CD4-positive, CD25-positive, alpha-beta regulatory T cell (primary cell): ENCODE measurements at regions not wholly inside any gene's neighbourhood (a gene's known extent, or its start where the extent isn't known, plus 50 kb on each side); places are given as distances from the start of the nearest gene placed in this dataset.

ENCODE experiments used
- ATAC-seq, 2 donors: fragments of 150-1000 bp; cut with Tn5 transposase; one replicate each; pipeline ENCODE4 v1.10.0; 2021; ENCODE audit warnings: low read depth in 2 of 2, moderate number of reproducible peaks in 2 of 2, moderate library complexity in 1 of 2
- DNase-seq, 3 donors: peaks; one replicate each; pipeline versions ENCODE4 v3.0.0 to v3.0.0-alpha.2; 2012 to 2022; ENCODE audit warnings: mixed read lengths in 1 of 3
- H3K27ac ChIP-seq: one replicate; pipeline ENCODE4 v1.7.0; 2013; ENCODE audit warnings: mild to moderate bottlenecking, low read length; ENCODE audit not compliant: insufficient read depth, poor library complexity, severe bottlenecking
- H3K27me3 ChIP-seq: one replicate; pipeline ENCODE4 v1.7.0; 2013; ENCODE audit warnings: low read length; ENCODE audit not compliant: control insufficient read depth, insufficient read depth
- H3K36me3 ChIP-seq: one replicate; pipeline ENCODE4 v1.7.0; 2013; ENCODE audit warnings: mild to moderate bottlenecking, low read length, moderate library complexity; ENCODE audit not compliant: control insufficient read depth, insufficient read depth
- H3K4me1 ChIP-seq: 2 replicates; pipeline ENCODE4 v1.7.0; 2013; ENCODE audit warnings: mild to moderate bottlenecking, low read length; ENCODE audit not compliant: insufficient read depth, control insufficient read depth, poor library complexity, severe bottlenecking
- H3K4me3 ChIP-seq: one replicate; pipeline ENCODE4 v1.7.0; 2013; ENCODE audit warnings: low read depth, mild to moderate bottlenecking, low read length, moderate library complexity
- H3K9me3 ChIP-seq, 2 experiments: 1 replicate in 1 of 2; 2 replicates in 1 of 2; pipeline ENCODE4 v1.7.0; 2013; ENCODE audit warnings: low read length in 2 of 2, mild to moderate bottlenecking in 1 of 2, moderate library complexity in 1 of 2; ENCODE audit not compliant: control insufficient read depth in 2 of 2
- H3K27ac Mint-ChIP-seq, 3 donors: one replicate each; pipeline ENCODE4 v1.8.0; 2020 to 2022; ENCODE audit warnings: mild to moderate bottlenecking in 3 of 3, mixed read lengths in 3 of 3, moderate library complexity in 2 of 3
- H3K27me3 Mint-ChIP-seq: one replicate; pipeline ENCODE4 v1.8.0; 2022; ENCODE audit warnings: mild to moderate bottlenecking, mixed read lengths
- H3K36me3 Mint-ChIP-seq: one replicate; pipeline ENCODE4 v1.8.0; 2020; ENCODE audit warnings: mixed read lengths
- H3K4me1 Mint-ChIP-seq, 4 donors: one replicate each; pipeline ENCODE4 v1.8.0; 2020 to 2022; ENCODE audit warnings: mixed read lengths in 4 of 4, mild to moderate bottlenecking in 1 of 4
- H3K4me3 Mint-ChIP-seq, 4 donors: one replicate each; pipeline ENCODE4 v1.8.0; 2020 to 2022; ENCODE audit warnings: mild to moderate bottlenecking in 4 of 4, mixed read lengths in 4 of 4, moderate library complexity in 3 of 4
- H3K9me3 Mint-ChIP-seq, 7 donors: one replicate each; pipeline ENCODE4 v1.8.0; 2020 to 2022; ENCODE audit warnings: mixed read lengths in 7 of 7, mild to moderate bottlenecking in 3 of 7, moderate library complexity in 2 of 7

DNA sequence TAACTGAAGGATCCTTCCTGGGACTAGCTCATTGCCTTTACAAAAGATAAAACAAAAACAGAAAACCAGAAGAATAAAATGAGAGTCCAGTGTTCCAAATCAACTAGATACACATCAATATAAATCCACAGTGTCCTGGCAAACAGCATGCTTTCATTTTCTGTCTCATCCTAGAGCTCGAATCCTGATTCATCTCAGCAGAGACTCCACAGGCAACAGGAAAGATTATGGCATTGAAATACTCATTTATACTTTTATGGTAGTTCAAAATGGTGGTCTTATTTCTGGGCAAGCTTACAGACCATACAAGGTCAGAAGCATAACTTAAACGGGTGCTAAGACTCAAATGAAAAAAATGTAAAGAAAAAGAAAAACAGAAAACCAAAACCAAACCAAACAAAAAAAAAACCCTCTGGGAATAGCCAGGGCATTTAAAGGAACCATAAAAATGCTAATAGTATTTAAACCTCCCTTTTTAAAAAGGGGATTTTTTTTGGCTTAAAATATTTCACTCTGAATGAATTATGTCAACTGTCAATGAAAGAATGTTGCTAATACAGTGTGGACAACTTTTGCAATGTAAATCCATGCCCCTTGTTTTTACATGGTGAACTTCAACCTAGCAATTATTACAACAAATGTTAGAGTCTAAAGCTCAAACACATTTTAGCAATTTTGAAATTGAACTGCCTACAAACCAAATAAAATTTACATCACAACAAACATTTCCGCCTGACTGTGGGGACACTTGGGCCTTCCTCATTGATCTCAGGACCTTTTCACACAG, 57.9 kb downstream of the GPR101 start:
- H3K4me1 ChIP-seq, result no peaks in the 10 kb centered on the region
- Mint-ChIP-seq H3K27ac (no peak overlapping the region), H3K9me3 (peaks cover 0 to 13% (median 0%) of the 10 kb centered on the region in 7 donors), H3K4me1 (peaks cover 0 to 4% (median 0%) of the 10 kb centered on the region in 4 donors), H3K4me3 (no peak overlapping the region), H3K36me3 (peaks cover 4% of the 10 kb centered on the region), H3K27me3 (no peaks in the 10 kb centered on the region)
- no peak overlapping the region for H3K4me3 ChIP-seq
- H3K9me3 ChIP-seq, result no peaks in the 10 kb centered on the region
- no peaks in the 10 kb centered on the region for H3K36me3 ChIP-seq
- ATAC-seq (no peak), DNase-seq (no peak)
- H3K27ac ChIP-seq, result no peak overlapping the region
- no peaks in the 10 kb centered on the region for H3K27me3 ChIP-seq

DNA sequence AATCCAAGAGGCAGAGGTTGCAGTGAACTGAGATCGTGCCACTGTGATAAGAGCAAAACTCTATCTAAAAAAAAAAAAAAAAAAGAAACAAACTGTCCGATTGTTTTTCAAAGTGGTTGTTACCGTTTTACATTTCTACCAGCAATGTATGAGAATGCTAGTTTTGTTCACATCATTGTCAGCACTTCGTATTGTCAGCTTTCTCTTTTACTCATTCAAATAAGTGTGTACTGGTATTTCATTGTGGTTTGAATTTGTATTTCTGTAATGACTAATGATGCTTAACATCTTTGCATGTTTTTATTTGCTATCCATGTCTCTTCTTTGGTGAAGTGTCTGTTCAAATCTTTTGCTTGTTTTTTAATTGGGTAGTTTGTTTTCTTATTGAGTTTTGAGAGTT, 65.8 kb downstream of the GPR101 start:
- H3K9me3 Mint-ChIP-seq, result peaks cover 0 to 1% (median 0%) of the 10 kb centered on the region in 7 donors
- H3K27ac ChIP-seq, result no peak overlapping the region
- no peaks in the 10 kb centered on the region for H3K36me3 ChIP-seq
- H3K27me3 Mint-ChIP-seq, result no peaks in the 10 kb centered on the region
- DNase-seq (no peak), ATAC-seq (no peak)
- H3K4me3 ChIP-seq, result no peak overlapping the region
- no peak overlapping the region for H3K4me3 Mint-ChIP-seq
- no peaks in the 10 kb centered on the region for H3K4me1 ChIP-seq
- no peaks in the 10 kb centered on the region for H3K27me3 ChIP-seq
- no peaks in the 10 kb centered on the region for H3K36me3 Mint-ChIP-seq
- peaks cover 2 to 14% (median 9%) of the 10 kb centered on the region in 4 donors for H3K4me1 Mint-ChIP-seq
- H3K27ac Mint-ChIP-seq, result no peak overlapping the region
- no peaks in the 10 kb centered on the region for H3K9me3 ChIP-seq

DNA sequence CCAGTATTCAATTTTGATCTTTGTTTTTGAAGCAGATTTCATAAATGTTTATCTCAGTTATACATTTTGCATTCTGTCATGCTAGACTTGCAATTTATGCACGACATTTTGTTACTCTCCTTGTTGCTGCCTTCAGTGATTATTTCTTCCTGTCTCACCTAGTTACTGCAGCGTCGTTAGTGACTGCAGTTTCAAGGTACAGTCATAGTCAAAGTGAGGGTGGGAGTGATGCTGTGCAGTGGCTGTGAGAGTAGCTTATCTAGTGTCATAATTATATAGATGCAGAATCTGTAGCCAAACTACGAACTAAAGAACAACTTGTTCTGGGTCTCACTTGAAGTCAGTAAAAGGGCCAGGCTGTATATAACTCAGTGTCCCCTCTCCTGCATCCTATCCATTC, 69.8 kb downstream of the GPR101 start:
- peak overlapping the region; percentile 31 for H3K4me3 ChIP-seq
- DNase-seq (peak in 1 of 3 donors; percentile 29), ATAC-seq (no peak)
- peak overlapping the region in 1 of 3 donors; percentile 67 for H3K27ac Mint-ChIP-seq
- H3K27me3 ChIP-seq, result no peaks in the 10 kb centered on the region
- peak overlapping the region in 1 of 4 donors; percentile 21 for H3K4me3 Mint-ChIP-seq
- no peaks in the 10 kb centered on the region for H3K27me3 Mint-ChIP-seq
- peaks cover 2 to 14% (median 9%) of the 10 kb centered on the region in 4 donors for H3K4me1 Mint-ChIP-seq
- H3K9me3 Mint-ChIP-seq, result no peaks in the 10 kb centered on the region
- no peak overlapping the region for H3K27ac ChIP-seq
- H3K36me3 ChIP-seq, result no peaks in the 10 kb centered on the region
- H3K9me3 ChIP-seq, result no peaks in the 10 kb centered on the region
- no peaks in the 10 kb centered on the region for H3K4me1 ChIP-seq
- no peaks in the 10 kb centered on the region for H3K36me3 Mint-ChIP-seq

DNA sequence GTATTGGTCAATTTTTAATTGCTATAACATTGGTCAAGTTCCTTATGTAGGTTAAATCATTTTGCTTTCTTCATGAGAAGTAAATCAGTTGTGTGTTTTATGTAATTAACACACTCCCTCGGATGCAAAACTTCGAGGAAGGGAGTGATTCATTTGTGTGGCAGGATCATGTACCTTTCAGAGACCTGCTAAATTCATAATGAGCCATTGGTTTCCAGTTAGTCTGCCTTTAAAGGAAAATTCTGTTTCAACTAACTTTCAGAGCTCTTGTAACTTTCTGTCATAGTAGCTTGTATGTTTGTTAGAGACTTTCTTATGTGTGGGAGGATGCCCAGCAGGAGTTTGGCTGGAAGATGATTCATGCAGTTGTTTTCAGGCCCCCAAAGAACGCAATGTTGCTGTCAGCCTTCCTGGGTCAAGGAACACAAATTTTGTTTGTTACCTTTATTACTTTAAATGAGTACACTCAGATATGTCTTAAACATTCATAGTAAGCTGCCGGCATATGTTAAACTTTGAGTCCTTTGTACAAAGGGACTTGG, 72.1 kb downstream of the GPR101 start:
- Mint-ChIP-seq H3K9me3 (no peaks in the 10 kb centered on the region), H3K4me3 (no peak overlapping the region), H3K27ac (no peak overlapping the region), H3K27me3 (no peaks in the 10 kb centered on the region), H3K36me3 (no peaks in the 10 kb centered on the region), H3K4me1 (peaks cover 2 to 14% (median 6%) of the 10 kb centered on the region in 4 donors)
- Histone ChIP-seq H3K4me1 (no peaks in the 10 kb centered on the region), H3K27me3 (no peaks in the 10 kb centered on the region), H3K9me3 (no peaks in the 10 kb centered on the region), H3K4me3 (no peak overlapping the region), H3K27ac (no peak overlapping the region), H3K36me3 (no peaks in the 10 kb centered on the region)
- DNase-seq (no peak), ATAC-seq (no peak)

DNA sequence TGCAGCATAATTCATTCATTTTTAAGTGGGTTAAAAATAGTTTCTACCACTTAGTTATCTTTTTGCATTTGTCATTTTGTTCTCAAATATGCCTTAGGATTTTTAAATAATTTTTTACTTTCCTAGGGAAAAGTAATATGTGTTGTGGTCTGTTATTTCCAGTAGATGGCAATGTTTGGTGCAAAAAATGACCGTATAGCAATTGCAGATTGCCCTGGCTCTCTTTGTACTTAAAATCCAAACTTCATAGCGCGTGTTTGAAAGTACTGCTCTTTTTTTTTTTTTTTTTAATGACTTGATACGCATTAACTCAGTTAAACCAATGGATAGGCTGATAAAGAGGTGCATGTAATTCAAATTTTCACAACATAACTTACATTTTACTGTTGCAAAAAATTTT, 74.4 kb upstream of the RBMX start:
- Histone ChIP-seq H3K9me3 (no peaks in the 10 kb centered on the region), H3K4me3 (no peak overlapping the region), H3K27ac (no peak overlapping the region), H3K36me3 (no peaks in the 10 kb centered on the region), H3K27me3 (no peaks in the 10 kb centered on the region), H3K4me1 (peaks cover 4% of the 10 kb centered on the region)
- H3K36me3 Mint-ChIP-seq, result no peaks in the 10 kb centered on the region
- peak in 1 of 3 donors; percentile 50 for DNase-seq
- H3K27ac Mint-ChIP-seq, result no peak overlapping the region
- no peak overlapping the region for H3K4me3 Mint-ChIP-seq
- H3K27me3 Mint-ChIP-seq, result no peaks in the 10 kb centered on the region
- H3K4me1 Mint-ChIP-seq, result no peaks in the 10 kb centered on the region
- no peak for ATAC-seq
- H3K9me3 Mint-ChIP-seq, result no peaks in the 10 kb centered on the region

DNA sequence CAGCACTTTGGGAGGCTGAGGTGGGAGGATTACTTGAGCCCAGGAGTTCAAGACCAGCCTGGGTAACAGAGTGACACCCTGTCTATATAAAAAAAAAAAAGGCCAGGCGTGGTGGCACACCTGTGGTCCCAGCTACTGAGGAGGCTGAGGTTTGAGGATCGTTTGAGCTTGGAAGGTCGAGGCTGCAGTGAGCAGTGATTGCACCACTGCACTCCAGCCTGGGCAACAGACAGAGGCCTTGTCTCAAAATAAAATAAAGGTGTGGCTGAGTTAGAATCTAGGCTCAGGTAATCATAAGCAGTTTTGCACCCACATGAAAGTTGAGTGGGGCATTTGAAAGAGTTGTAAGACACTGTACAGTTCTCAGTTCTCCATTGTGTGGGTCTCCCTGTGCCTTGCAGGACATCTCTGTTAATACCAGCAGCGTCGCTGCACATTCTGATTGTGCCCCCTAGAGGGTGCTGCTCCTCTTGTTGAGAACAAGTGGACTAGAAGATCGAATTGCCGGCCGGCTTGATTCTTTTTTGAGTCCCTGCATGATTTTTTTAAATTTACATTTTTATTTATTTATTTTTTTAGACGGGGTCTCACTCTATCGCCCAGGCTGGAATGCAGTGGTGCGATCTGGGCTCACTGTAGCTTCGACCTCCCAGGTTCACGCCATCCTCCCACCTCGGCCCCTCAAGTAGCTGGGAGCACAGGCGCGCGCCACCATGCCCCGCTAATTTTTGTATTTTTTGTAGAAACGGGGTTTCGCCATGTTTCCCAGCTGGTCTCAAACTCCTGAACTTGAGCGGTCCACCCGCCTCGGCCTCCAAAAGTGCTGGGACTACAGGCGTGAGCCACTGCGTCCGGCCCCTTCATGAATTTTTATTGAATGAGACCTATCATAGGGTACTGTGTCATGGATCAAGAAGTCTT, 73.6 kb upstream of the RBMX start:
- H3K36me3 Mint-ChIP-seq, result no peaks in the 10 kb centered on the region
- DNase-seq (peak; percentile 24 to 75 (median 44)), ATAC-seq (peak in 1 of 2 donors; percentile 47)
- Histone ChIP-seq H3K27ac (no peak overlapping the region), H3K4me3 (no peak overlapping the region), H3K4me1 (peaks cover 4% of the 10 kb centered on the region), H3K27me3 (no peaks in the 10 kb centered on the region), H3K36me3 (no peaks in the 10 kb centered on the region), H3K9me3 (no peaks in the 10 kb centered on the region)
- H3K9me3 Mint-ChIP-seq, result no peaks in the 10 kb centered on the region
- no peak overlapping the region for H3K4me3 Mint-ChIP-seq
- H3K4me1 Mint-ChIP-seq, result no peaks in the 10 kb centered on the region
- no peak overlapping the region for H3K27ac Mint-ChIP-seq
- no peaks in the 10 kb centered on the region for H3K27me3 Mint-ChIP-seq

DNA sequence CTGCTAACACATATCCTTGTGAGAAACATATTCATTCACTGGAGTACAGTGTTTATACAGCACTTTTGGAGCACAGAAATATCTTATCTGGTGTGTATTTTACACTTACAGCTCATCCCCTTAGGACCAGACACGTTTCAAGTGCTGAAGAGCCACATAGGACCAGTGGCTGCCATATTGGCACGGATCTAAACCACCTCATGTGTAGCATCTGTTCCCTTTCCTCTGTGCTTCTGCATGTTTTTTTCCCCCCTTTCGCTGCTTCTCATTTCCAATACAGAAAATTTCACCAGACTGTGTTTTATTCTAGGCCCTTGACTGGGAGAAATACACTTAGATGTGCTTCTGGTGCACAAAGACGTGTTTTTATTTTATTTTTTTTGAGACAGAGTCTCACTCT, 69.7 kb upstream of the RBMX start:
- Mint-ChIP-seq H3K4me1 (no peaks in the 10 kb centered on the region), H3K4me3 (no peak overlapping the region), H3K36me3 (no peaks in the 10 kb centered on the region), H3K9me3 (no peaks in the 10 kb centered on the region), H3K27me3 (no peaks in the 10 kb centered on the region), H3K27ac (no peak overlapping the region)
- H3K4me3 ChIP-seq, result no peak overlapping the region
- ATAC-seq, result no peak
- no peak overlapping the region for H3K27ac ChIP-seq
- H3K36me3 ChIP-seq, result no peaks in the 10 kb centered on the region
- peaks cover 4% of the 10 kb centered on the region for H3K4me1 ChIP-seq
- DNase-seq, result no peak
- no peaks in the 10 kb centered on the region for H3K9me3 ChIP-seq
- H3K27me3 ChIP-seq, result no peaks in the 10 kb centered on the region
